ENCODE measurements at regions not wholly inside any gene's neighbourhood (a gene's known extent, or its start where the extent isn't known, plus 50 kb on each side); places are given as distances from the start of the nearest gene placed in this dataset.

- Histone ChIP-seq H3K9me2 (ENCODE audit: low read depth, low read length) (no peaks in the 10 kb centered on the region), H2AFZ (ENCODE audit: low read length) (no peak overlapping the region), H3F3A (ENCODE audit: insufficient read depth, low read length) (no peaks in the 10 kb centered on the region), H3K4me2 (ENCODE audit: low read length) (no peak overlapping the region), H3K4me1 (ENCODE audit: insufficient read depth, low read length, severe bottlenecking) (no peaks in the 10 kb centered on the region), H3K9ac (ENCODE audit: low read length) (no peak overlapping the region), H3K79me2 (ENCODE audit: insufficient read depth, low read length) (no peaks in the 10 kb centered on the region), H3K27ac (ENCODE audit: low read depth, low read length, poor library complexity, severe bottlenecking) (no peak overlapping the region), H3K27me3 (ENCODE audit: insufficient read depth, low read length) (no peaks in the 10 kb centered on the region), H4K20me1 (ENCODE audit: insufficient read depth, low read length) (no peaks in the 10 kb centered on the region), H3K9me3 (ENCODE audit: low read length) (no peaks in the 10 kb centered on the region), H3K4me3 (ENCODE audit: low read depth, low read length, poor library complexity, severe bottlenecking) (no peak overlapping the region), H3K36me3 (ENCODE audit: insufficient read depth, low read length) (no peaks in the 10 kb centered on the region)
- TF ChIP-seq EZH2 (IDR thresholded peaks at IDR 0.05; ENCODE audit: borderline replicate concordance, low read length) (no peak), CTCF (IDR thresholded peaks at IDR 0.05; ENCODE audit: low read length) (no peak)
Observed at GRCh38 chr5:103393101-103393754, 134.7 kb downstream of the MACIR start.

GRCh38 chr5:103391659-103392058 is 133.1 kb downstream of the MACIR start:
- TF ChIP-seq EZH2 (IDR thresholded peaks at IDR 0.05; ENCODE audit: borderline replicate concordance, low read length) (no peak), CTCF (IDR thresholded peaks at IDR 0.05; ENCODE audit: low read length) (no peak)
- no peaks in the 10 kb centered on the region for H4K20me1 ChIP-seq (ENCODE audit: insufficient read depth, low read length)
- H3K79me2 ChIP-seq (ENCODE audit: insufficient read depth, low read length) = no peaks in the 10 kb centered on the region
- no peaks in the 10 kb centered on the region for H3K27me3 ChIP-seq (ENCODE audit: insufficient read depth, low read length)
- H3K9me2 ChIP-seq (ENCODE audit: low read depth, low read length) = no peaks in the 10 kb centered on the region
- H3K9me3 ChIP-seq (ENCODE audit: low read length) = no peaks in the 10 kb centered on the region
- H3K4me1 ChIP-seq (ENCODE audit: insufficient read depth, low read length, severe bottlenecking) = no peaks in the 10 kb centered on the region
- no peak overlapping the region for H2AFZ ChIP-seq (ENCODE audit: low read length)
- no peak overlapping the region for H3K27ac ChIP-seq (ENCODE audit: low read depth, low read length, poor library complexity, severe bottlenecking)
- no peak overlapping the region for H3K4me3 ChIP-seq (ENCODE audit: low read depth, low read length, poor library complexity, severe bottlenecking)
- H3F3A ChIP-seq (ENCODE audit: insufficient read depth, low read length) = no peaks in the 10 kb centered on the region
- H3K9ac ChIP-seq (ENCODE audit: low read length) = no peak overlapping the region
- no peaks in the 10 kb centered on the region for H3K36me3 ChIP-seq (ENCODE audit: insufficient read depth, low read length)
- H3K4me2 ChIP-seq (ENCODE audit: low read length) = no peak overlapping the region

- Histone ChIP-seq H3K4me3 (ENCODE audit: low read depth, low read length, poor library complexity, severe bottlenecking) (no peak overlapping the region), H4K20me1 (ENCODE audit: insufficient read depth, low read length) (no peaks in the 10 kb centered on the region), H3K27me3 (ENCODE audit: insufficient read depth, low read length) (no peaks in the 10 kb centered on the region), H3K9ac (ENCODE audit: low read length) (no peak overlapping the region), H2AFZ (ENCODE audit: low read length) (no peak overlapping the region), H3K36me3 (ENCODE audit: insufficient read depth, low read length) (no peaks in the 10 kb centered on the region), H3K9me3 (ENCODE audit: low read length) (no peaks in the 10 kb centered on the region), H3F3A (ENCODE audit: insufficient read depth, low read length) (no peaks in the 10 kb centered on the region), H3K9me2 (ENCODE audit: low read depth, low read length) (no peaks in the 10 kb centered on the region), H3K79me2 (ENCODE audit: insufficient read depth, low read length) (no peaks in the 10 kb centered on the region), H3K4me1 (ENCODE audit: insufficient read depth, low read length, severe bottlenecking) (no peaks in the 10 kb centered on the region), H3K4me2 (ENCODE audit: low read length) (no peak overlapping the region), H3K27ac (ENCODE audit: low read depth, low read length, poor library complexity, severe bottlenecking) (no peak overlapping the region)
- TF ChIP-seq CTCF (IDR thresholded peaks at IDR 0.05; ENCODE audit: low read length) = no peak
Observed at GRCh38 chr5:103389846-103390245, 131.3 kb downstream of the MACIR start.

Measured in OCI-LY1 (cell line).